NT2/D1 (cell line): ENCODE measurements at regions not wholly inside any gene's neighbourhood (a gene's known extent, or its start where the extent isn't known, plus 50 kb on each side); places are given as distances from the start of the nearest gene placed in this dataset.

ENCODE experiments used
- SUZ12 ChIP-seq: IDR thresholded peaks from 2 replicates; pipeline ENCODE4 v1.6.1; 2011; ENCODE audit not compliant: insufficient read length, insufficient read depth; ENCODE audit errors: extremely low read depth
- YY1 ChIP-seq: IDR thresholded peaks from 2 replicates; pipeline ENCODE4 v1.6.1; 2011; ENCODE audit not compliant: insufficient read length, insufficient read depth

- TF ChIP-seq YY1 (no peak), SUZ12 (no peak)
These were observed 531.2 kb upstream of the ATP2B1 start for GRCh38 chr12:90239732-90240260.
